HL-60 (cell line): ENCODE measurements at regions not wholly inside any gene's neighbourhood (a gene's known extent, or its start where the extent isn't known, plus 50 kb on each side); places are given as distances from the start of the nearest gene placed in this dataset.

Experiments
- DNase-seq, 2 experiments: peaks; one replicate each; pipeline ENCODE4 v3.0.0-alpha.2; 2010 to 2020; ENCODE audit warnings: low read depth in 1 of 2, low spot score in 1 of 2
- H3K27ac ChIP-seq: fragments of 250-450 bp; sonication (Bioruptor Pico); replicated peaks from 2 replicates; pipeline ENCODE4 v1.5.1; 2020; ENCODE audit warnings: mild to moderate bottlenecking, moderate library complexity
- H3K27me3 ChIP-seq: fragments of 250-450 bp; sonication (Bioruptor Pico); 2 replicates; pipeline ENCODE4 v1.5.1; 2021; ENCODE audit warnings: mild to moderate bottlenecking, moderate library complexity; ENCODE audit not compliant: insufficient read depth, poor library complexity, severe bottlenecking
- H3K4me3 ChIP-seq: replicated peaks from 2 replicates; pipeline ENCODE4 v1.5.1; 2011; ENCODE audit warnings: mild to moderate bottlenecking, control low read depth, low read length; ENCODE audit not compliant: insufficient read depth
- GABPA ChIP-seq: IDR thresholded peaks from 2 replicates; pipeline ENCODE4 v1.6.1; 2012; ENCODE audit warnings: low read depth
- POLR2AphosphoS5 ChIP-seq: IDR thresholded peaks from 2 replicates; pipeline ENCODE4 v1.6.1; 2012; ENCODE audit warnings: low read depth
- REST ChIP-seq: IDR thresholded peaks from 2 replicates; pipeline ENCODE4 v1.6.1; 2012; ENCODE audit warnings: low read depth; ENCODE audit not compliant: insufficient replicate concordance
- SPI1 ChIP-seq: IDR thresholded peaks from 2 replicates; pipeline ENCODE4 v1.6.1; 2012; ENCODE audit warnings: low read depth, mild to moderate bottlenecking, borderline replicate concordance
- TF ChIP-seq, protein P1 (sequence below): IDR thresholded peaks from one replicate; pipeline ENCODE4 v1.5.1; 2011; ENCODE audit warnings: low read length, control low read depth, inconsistent platforms; ENCODE audit not compliant: insufficient read depth

GRCh38 chr3:80769683-80770082 lies 991.8 kb downstream of the GBE1 start:
- no peaks in the 10 kb centered on the region for H3K27me3 ChIP-seq
- no peak overlapping the region for H3K27ac ChIP-seq
- no peak overlapping the region for H3K4me3 ChIP-seq
- no peak for DNase-seq
- TF ChIP-seq SPI1 (no peak), POLR2AphosphoS5 (no peak), GABPA (no peak), REST (no peak)

- Histone ChIP-seq H3K4me3 (no peak overlapping the region), H3K27me3 (no peaks in the 10 kb centered on the region), H3K27ac (no peak overlapping the region)
- no peak for DNase-seq
- TF ChIP-seq, protein P1, sequence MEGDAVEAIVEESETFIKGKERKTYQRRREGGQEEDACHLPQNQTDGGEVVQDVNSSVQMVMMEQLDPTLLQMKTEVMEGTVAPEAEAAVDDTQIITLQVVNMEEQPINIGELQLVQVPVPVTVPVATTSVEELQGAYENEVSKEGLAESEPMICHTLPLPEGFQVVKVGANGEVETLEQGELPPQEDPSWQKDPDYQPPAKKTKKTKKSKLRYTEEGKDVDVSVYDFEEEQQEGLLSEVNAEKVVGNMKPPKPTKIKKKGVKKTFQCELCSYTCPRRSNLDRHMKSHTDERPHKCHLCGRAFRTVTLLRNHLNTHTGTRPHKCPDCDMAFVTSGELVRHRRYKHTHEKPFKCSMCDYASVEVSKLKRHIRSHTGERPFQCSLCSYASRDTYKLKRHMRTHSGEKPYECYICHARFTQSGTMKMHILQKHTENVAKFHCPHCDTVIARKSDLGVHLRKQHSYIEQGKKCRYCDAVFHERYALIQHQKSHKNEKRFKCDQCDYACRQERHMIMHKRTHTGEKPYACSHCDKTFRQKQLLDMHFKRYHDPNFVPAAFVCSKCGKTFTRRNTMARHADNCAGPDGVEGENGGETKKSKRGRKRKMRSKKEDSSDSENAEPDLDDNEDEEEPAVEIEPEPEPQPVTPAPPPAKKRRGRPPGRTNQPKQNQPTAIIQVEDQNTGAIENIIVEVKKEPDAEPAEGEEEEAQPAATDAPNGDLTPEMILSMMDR, result no peak
- TF ChIP-seq GABPA (no peak), SPI1 (no peak), POLR2AphosphoS5 (no peak), REST (no peak)
Observed at GRCh38 chr3:80767604-80768003, 993.8 kb downstream of the GBE1 start.

- no peak overlapping the region for H3K4me3 ChIP-seq
- TF ChIP-seq REST (no peak), GABPA (no peak), POLR2AphosphoS5 (no peak), SPI1 (no peak)
- TF ChIP-seq, protein P1, result no peak
- DNase-seq, result no peak
- no peaks in the 10 kb centered on the region for H3K27me3 ChIP-seq
- H3K27ac ChIP-seq, result no peak overlapping the region
Observed at GRCh38 chr3:80754969-80755368, 987.2 kb upstream of the ROBO1 start.

GRCh38 chr3:80753021-80753420 lies 985.2 kb upstream of the ROBO1 start:
- Histone ChIP-seq H3K27me3 (no peaks in the 10 kb centered on the region), H3K27ac (no peak overlapping the region), H3K4me3 (no peak overlapping the region)
- TF ChIP-seq SPI1, result no peak
- TF ChIP-seq, protein P1, result no peak
- TF ChIP-seq POLR2AphosphoS5, result no peak
- TF ChIP-seq GABPA, result no peak
- no peak for TF ChIP-seq REST
- no peak for DNase-seq
